GM06990 (cell line): ENCODE measurements at regions not wholly inside any gene's neighbourhood (a gene's known extent, or its start where the extent isn't known, plus 50 kb on each side); places are given as distances from the start of the nearest gene placed in this dataset.

ENCODE experiments used
- DNase-seq: peaks from one replicate; pipeline ENCODE4 v3.0.0-alpha.2; 2011; ENCODE audit not compliant: insufficient read length; ENCODE audit errors: extremely low read depth
- H3K27me3 ChIP-seq: replicated peaks from 2 replicates; pipeline ENCODE4 v1.6.0; 2011; ENCODE audit warnings: low read length; ENCODE audit not compliant: control insufficient read depth, insufficient read depth
- H3K36me3 ChIP-seq: 2 replicates; pipeline ENCODE4 v1.5.1; 2011; ENCODE audit warnings: low read length; ENCODE audit not compliant: control insufficient read depth, insufficient read depth
- H3K4me3 ChIP-seq: replicated peaks from 2 replicates; pipeline ENCODE4 v1.5.1; 2011; ENCODE audit warnings: low read depth, mild to moderate bottlenecking, control low read depth, low read length
- CTCF ChIP-seq: IDR thresholded peaks from 2 replicates; pipeline ENCODE4 v1.5.1; 2011; ENCODE audit warnings: low read length, control low read depth, mild to moderate bottlenecking, inconsistent platforms; ENCODE audit not compliant: insufficient read depth, poor library complexity, severe bottlenecking

DNA sequence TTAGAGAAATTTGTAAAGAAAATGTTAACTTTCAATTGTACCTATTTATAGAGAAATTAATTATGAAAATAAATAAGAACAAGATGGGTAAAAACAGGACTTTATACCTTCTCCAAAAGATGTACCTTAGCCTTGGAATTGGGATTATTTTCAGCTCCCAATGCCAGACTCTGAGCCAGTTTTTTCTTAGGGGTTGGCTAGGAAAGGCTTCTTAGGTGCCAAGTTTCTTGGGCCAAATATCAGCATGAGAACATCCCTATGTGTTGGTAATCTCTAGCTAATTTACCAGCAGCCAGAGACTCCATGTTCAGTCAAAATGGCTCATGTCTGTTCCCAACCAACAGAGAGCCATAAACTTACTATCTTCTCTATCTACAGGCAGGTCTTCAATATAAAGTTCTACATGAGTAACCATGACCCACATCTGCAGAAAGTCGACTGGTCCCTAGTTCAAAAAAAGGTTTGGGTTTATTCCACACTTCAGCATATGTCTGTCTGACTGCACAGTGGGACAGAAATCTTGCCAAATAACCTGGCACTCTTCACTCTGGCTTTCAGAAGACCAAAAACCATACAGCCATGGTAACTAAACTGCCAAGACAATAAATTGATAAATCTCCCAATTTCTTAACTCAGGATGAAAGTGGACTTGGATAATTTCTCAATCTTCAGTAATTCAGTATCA, 380.5 kb upstream of the RASGEF1B start:
- H3K27me3 ChIP-seq: no peaks in the 10 kb centered on the region; the same call in 1 of the 2 replicates
- no peak for TF ChIP-seq CTCF

GRCh38 chr4:81850701-81851100, 379.0 kb upstream of the RASGEF1B start:
- no peak for DNase-seq
- no peak overlapping the region for H3K4me3 ChIP-seq
- H3K36me3 ChIP-seq: no peaks in the 10 kb centered on the region
- no peaks in the 10 kb centered on the region; the same call in 1 of the 2 replicates for H3K27me3 ChIP-seq
- TF ChIP-seq CTCF: no peak

More for the DNA sequence above, 380.5 kb upstream of the RASGEF1B start:
- Histone ChIP-seq H3K4me3 (no peak overlapping the region), H3K36me3 (no peaks in the 10 kb centered on the region)
- no peak for DNase-seq

DNA sequence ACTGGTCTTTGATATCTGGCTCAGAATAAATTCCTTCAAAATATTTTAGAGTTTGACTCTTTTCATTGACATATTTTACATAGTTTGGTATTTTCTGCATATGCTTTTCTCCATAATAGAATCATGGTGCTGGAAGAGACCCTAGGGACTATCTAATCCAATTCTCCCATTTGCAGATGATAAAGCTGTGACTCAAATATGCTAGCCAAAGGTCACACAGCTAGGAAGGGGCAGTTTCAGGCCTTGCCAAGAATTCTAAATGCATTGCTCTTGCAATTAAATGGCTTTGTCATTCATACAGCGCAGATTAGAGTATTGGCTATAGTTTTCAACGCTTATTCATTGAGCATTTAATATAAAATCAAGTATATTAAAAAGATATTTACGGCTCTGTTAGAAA, 374.1 kb upstream of the RASGEF1B start:
- DNase-seq: no peak
- Histone ChIP-seq H3K36me3 (no peaks in the 10 kb centered on the region), H3K27me3 (no peaks in the 10 kb centered on the region; the same call in 1 of the 2 replicates), H3K4me3 (no peak overlapping the region)
- no peak for TF ChIP-seq CTCF

DNA sequence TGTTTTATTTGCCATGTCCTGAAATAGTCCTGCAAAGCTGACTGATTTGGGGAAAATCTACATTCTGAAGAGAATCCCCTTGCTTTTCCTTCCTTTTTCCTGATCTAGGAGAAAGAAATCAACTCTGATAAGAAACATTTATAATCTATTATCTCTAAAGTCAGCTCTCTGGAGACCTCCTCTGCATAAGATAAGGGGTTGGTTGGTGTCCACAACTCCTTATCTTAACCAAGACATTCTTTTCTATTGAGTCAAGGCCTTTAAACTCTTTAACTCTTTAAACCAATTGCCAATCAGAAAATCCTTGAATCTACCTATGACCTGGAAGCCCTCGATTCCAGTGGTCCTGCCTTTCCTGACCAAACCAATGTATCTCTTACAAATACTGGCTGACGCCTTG, 373.6 kb upstream of the RASGEF1B start:
- TF ChIP-seq CTCF: no peak
- no peaks in the 10 kb centered on the region for H3K36me3 ChIP-seq
- no peak overlapping the region for H3K4me3 ChIP-seq
- no peak for DNase-seq
- H3K27me3 ChIP-seq: no peaks in the 10 kb centered on the region; the same call in 1 of the 2 replicates

GRCh38 chr4:81844717-81845116, 373.0 kb upstream of the RASGEF1B start:
- Histone ChIP-seq H3K36me3 (no peaks in the 10 kb centered on the region), H3K4me3 (no peak overlapping the region), H3K27me3 (no peaks in the 10 kb centered on the region; the same call in 1 of the 2 replicates)
- TF ChIP-seq CTCF: peak; percentile 60
- peak; percentile 21 for DNase-seq
